Colonic mucosa (tissue), 4 donors: ENCODE measurements at regions not wholly inside any gene's neighbourhood (a gene's known extent, or its start where the extent isn't known, plus 50 kb on each side); places are given as distances from the start of the nearest gene placed in this dataset.

Experiments used
- DNase-seq: peaks from one replicate; pipeline ENCODE4 v3.0.0-alpha.2; 2020
- H3K27ac ChIP-seq: fragments of 200-600 bp; one replicate; pipeline ENCODE4 v1.8.0; 2021
- H3K27me3 ChIP-seq: fragments of 200-600 bp; one replicate; pipeline ENCODE4 v1.8.0; 2021
- H3K36me3 ChIP-seq: fragments of 200-600 bp; one replicate; pipeline ENCODE4 v1.8.0; 2021
- H3K4me1 ChIP-seq: fragments of 200-600 bp; one replicate; pipeline ENCODE4 v1.8.0; 2021; ENCODE audit warnings: mild to moderate bottlenecking
- H3K4me3 ChIP-seq: fragments of 200-600 bp; one replicate; pipeline ENCODE4 v1.8.0; 2021
- H3K9ac ChIP-seq, 2 donors: one replicate each; pipeline ENCODE4 v1.7.0; 2013; ENCODE audit warnings: control low read depth in 2 of 2, low read depth in 2 of 2, low read length in 2 of 2
- H3K9me3 ChIP-seq: fragments of 200-600 bp; one replicate; pipeline ENCODE4 v1.8.0; 2021
- CTCF ChIP-seq: fragments of 200-600 bp; IDR thresholded peaks from one replicate; pipeline ENCODE4 v1.8.0; 2022; ENCODE audit warnings: antibody characterized with exemption, mild to moderate bottlenecking
- intact Hi-C: fragments of 100-400 bp; cut with DNase I; formaldehyde crosslinking; loops from one replicate; pipeline ENCODE4 v1.14.1; 2022
- donor health status: healthy.
- donor health status: DM: no; HTN: no; CAD: no.
- donor health status: DM: no; HTN: no; CAD: no.

GRCh38 chr16:11478431-11479119 is 108.1 kb downstream of the LITAF start:
- intact Hi-C loops, result no loop called here

GRCh38 chr16:11479916-11480315 is 106.8 kb downstream of the LITAF start:
- H3K4me1 ChIP-seq, result no peaks in the 10 kb centered on the region
- H3K27ac ChIP-seq, result no peak overlapping the region
- no peak overlapping the region for H3K9ac ChIP-seq
- intact Hi-C loops, result no loop called here
- no peak for TF ChIP-seq CTCF
- H3K36me3 ChIP-seq, result no peaks in the 10 kb centered on the region
- DNase-seq, result no peak
- no peak overlapping the region for H3K4me3 ChIP-seq
- H3K27me3 ChIP-seq, result no peaks in the 10 kb centered on the region
- no peaks in the 10 kb centered on the region for H3K9me3 ChIP-seq

More at GRCh38 chr16:11478431-11479119, 108.1 kb downstream of the LITAF start:
- Histone ChIP-seq H3K4me1 (no peaks in the 10 kb centered on the region), H3K27ac (no peak overlapping the region), H3K4me3 (no peak overlapping the region), H3K9me3 (no peaks in the 10 kb centered on the region), H3K9ac (no peak overlapping the region), H3K27me3 (no peaks in the 10 kb centered on the region), H3K36me3 (no peaks in the 10 kb centered on the region)
- no peak for TF ChIP-seq CTCF
- DNase-seq, result no peak

GRCh38 chr16:11480634-11481033 is 106.1 kb downstream of the LITAF start:
- DNase-seq, result no peak
- H3K9ac ChIP-seq, result no peak overlapping the region
- TF ChIP-seq CTCF, result no peak
- no peak overlapping the region for H3K27ac ChIP-seq
- intact Hi-C loops, result no loop called here
- no peaks in the 10 kb centered on the region for H3K36me3 ChIP-seq
- H3K4me3 ChIP-seq, result no peak overlapping the region
- H3K27me3 ChIP-seq, result no peaks in the 10 kb centered on the region
- H3K4me1 ChIP-seq, result no peaks in the 10 kb centered on the region
- H3K9me3 ChIP-seq, result no peaks in the 10 kb centered on the region

DNA sequence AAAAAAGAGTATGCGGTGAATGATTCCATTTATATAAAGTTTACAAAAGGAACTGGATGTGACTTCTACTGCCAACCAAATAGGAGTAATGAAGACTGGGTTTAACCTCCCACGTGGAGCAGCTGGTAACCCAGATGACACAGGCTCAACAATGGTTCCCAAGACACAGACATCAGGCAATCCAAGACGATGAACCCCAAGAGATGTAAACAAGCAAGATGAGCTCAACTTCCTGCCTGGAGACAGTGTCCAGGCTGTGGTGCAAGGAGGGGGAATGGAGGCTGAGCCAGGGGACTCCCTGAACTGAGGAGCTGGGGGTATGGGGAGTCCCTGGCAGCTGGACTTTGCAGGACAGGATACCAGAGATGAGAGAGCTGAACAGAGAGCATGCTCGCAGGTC is 104.7 kb downstream of the LITAF start:
- DNase-seq, result no peak
- TF ChIP-seq CTCF, result no peak
- intact Hi-C loops, result no loop called here
- H3K36me3 ChIP-seq, result no peaks in the 10 kb centered on the region
- H3K9me3 ChIP-seq, result no peaks in the 10 kb centered on the region
- H3K9ac ChIP-seq, result no peak overlapping the region
- no peaks in the 10 kb centered on the region for H3K27me3 ChIP-seq
- no peak overlapping the region for H3K4me3 ChIP-seq
- no peak overlapping the region for H3K27ac ChIP-seq
- H3K4me1 ChIP-seq, result no peaks in the 10 kb centered on the region

GRCh38 chr16:11482946-11483748 is 103.6 kb downstream of the LITAF start:
- Histone ChIP-seq H3K4me3 (no peak overlapping the region), H3K9ac (no peak overlapping the region), H3K9me3 (no peaks in the 10 kb centered on the region), H3K27me3 (no peaks in the 10 kb centered on the region), H3K27ac (no peak overlapping the region), H3K4me1 (no peaks in the 10 kb centered on the region), H3K36me3 (no peaks in the 10 kb centered on the region)
- intact Hi-C loops, result no loop called here
- TF ChIP-seq CTCF, result no peak
- no peak for DNase-seq
